ENCODE measurements at regions not wholly inside any gene's neighbourhood (a gene's known extent, or its start where the extent isn't known, plus 50 kb on each side); places are given as distances from the start of the nearest gene placed in this dataset.

DNA sequence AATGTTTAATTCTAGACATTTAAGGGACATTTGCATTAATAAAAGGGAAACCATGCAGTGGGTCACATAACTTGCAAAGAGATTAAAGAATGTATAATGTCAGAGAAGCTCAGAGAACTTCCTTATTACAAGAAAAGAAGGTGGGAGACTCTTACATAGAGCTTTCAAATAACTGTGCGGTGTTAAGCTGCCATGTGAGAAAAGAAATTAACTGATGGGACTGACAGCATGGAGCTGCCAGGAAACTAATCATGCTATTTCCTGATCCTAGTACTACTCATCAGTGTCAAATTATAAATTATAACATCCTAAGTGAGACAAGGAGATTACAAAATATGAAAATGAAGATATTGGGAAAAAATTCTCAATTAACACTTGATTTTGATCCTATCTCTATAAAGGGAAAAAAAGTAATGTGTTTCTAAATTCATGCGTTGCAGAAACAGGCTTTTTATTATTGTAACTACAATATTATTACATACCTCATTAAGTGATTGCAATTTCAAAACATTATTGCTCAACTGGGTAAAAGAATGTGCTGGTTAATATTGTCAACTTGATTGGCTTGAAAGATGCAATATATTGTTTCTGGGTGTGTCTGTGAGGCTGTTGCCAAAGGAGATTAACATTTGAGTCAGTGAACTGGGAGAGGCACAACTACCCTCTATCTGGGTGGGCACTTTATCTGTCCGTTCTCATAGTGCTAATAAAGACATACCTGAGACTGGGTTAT lies 609.5 kb upstream of the NUDT12 start:
- Histone ChIP-seq H3K4me1 (no peaks in the 10 kb centered on the region), H3K4me3 (no peak overlapping the region), H3K27me3 (no peaks in the 10 kb centered on the region), H3K9me3 (no peaks in the 10 kb centered on the region), H3K36me3 (no peaks in the 10 kb centered on the region), H3K27ac (no peak overlapping the region)
- TF ChIP-seq, protein P1, sequence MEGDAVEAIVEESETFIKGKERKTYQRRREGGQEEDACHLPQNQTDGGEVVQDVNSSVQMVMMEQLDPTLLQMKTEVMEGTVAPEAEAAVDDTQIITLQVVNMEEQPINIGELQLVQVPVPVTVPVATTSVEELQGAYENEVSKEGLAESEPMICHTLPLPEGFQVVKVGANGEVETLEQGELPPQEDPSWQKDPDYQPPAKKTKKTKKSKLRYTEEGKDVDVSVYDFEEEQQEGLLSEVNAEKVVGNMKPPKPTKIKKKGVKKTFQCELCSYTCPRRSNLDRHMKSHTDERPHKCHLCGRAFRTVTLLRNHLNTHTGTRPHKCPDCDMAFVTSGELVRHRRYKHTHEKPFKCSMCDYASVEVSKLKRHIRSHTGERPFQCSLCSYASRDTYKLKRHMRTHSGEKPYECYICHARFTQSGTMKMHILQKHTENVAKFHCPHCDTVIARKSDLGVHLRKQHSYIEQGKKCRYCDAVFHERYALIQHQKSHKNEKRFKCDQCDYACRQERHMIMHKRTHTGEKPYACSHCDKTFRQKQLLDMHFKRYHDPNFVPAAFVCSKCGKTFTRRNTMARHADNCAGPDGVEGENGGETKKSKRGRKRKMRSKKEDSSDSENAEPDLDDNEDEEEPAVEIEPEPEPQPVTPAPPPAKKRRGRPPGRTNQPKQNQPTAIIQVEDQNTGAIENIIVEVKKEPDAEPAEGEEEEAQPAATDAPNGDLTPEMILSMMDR (IDR thresholded peaks at IDR 0.05), result no peak
- DNase-seq, result no peak
- intact Hi-C loops (cut with DNase I; ENCODE audit: low total_unique reads), result no loop called here

DNA sequence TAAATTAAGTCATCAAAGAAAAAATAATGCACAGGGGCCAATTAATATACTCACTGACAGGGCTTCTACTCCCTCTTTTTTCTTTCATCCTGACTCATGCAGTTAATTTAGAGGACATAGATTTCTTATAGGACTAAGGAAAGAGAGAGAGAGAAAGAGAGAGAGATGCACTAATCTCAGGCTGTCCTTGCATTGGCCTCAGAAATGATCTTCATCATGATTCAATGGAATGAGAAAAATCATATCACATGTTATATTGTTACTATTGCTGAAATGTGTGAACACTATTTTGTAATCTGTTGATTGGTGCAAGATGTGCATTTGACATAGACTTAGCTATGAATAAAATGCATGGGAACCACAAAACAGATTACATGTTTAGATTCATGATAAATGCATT lies 608.3 kb upstream of the NUDT12 start:
- H3K9me3 ChIP-seq, result no peaks in the 10 kb centered on the region
- H3K4me1 ChIP-seq, result no peaks in the 10 kb centered on the region
- TF ChIP-seq, protein P1 (IDR thresholded peaks at IDR 0.05), result no peak
- DNase-seq, result no peak
- intact Hi-C loops (cut with DNase I; ENCODE audit: low total_unique reads), result no loop called here
- no peak overlapping the region for H3K27ac ChIP-seq
- H3K27me3 ChIP-seq, result no peaks in the 10 kb centered on the region
- H3K4me3 ChIP-seq, result no peak overlapping the region
- H3K36me3 ChIP-seq, result no peaks in the 10 kb centered on the region

- Histone ChIP-seq H3K4me3 (no peak overlapping the region), H3K27ac (no peak overlapping the region), H3K4me1 (no peaks in the 10 kb centered on the region), H3K27me3 (no peaks in the 10 kb centered on the region), H3K36me3 (no peaks in the 10 kb centered on the region), H3K9me3 (no peaks in the 10 kb centered on the region)
- DNase-seq, result no peak
- TF ChIP-seq, protein P1 (IDR thresholded peaks at IDR 0.05), result no peak
- intact Hi-C loops (cut with DNase I; ENCODE audit: low total_unique reads), result no loop called here
Observed at GRCh38 chr5:104146652-104147051, 584.1 kb upstream of the NUDT12 start.

DNA sequence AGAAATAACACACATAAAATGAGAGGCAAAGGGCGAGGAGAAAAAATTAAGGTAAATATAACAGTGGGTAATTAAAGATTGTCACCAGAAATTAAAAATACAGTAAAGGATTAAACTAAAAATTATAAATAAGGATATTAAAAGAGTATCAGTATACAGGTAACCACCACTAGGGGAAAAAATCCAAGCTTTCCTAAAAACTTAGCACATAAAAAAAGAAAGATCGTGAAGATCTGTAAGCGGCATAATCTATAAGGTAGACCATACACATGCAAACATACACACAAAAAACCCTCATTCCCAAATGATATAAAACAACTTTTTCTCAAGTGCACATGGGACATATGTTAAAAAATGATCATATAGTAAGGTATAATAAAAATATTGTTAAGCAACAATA lies 577.3 kb upstream of the NUDT12 start:
- DNase-seq, result no peak
- Histone ChIP-seq H3K36me3 (no peaks in the 10 kb centered on the region), H3K27ac (no peak overlapping the region), H3K4me3 (no peak overlapping the region), H3K27me3 (no peaks in the 10 kb centered on the region), H3K9me3 (no peaks in the 10 kb centered on the region), H3K4me1 (no peaks in the 10 kb centered on the region)
- TF ChIP-seq, protein P1 (IDR thresholded peaks at IDR 0.05), result no peak
- intact Hi-C loops (cut with DNase I; ENCODE audit: low total_unique reads), result no loop called here

GRCh38 chr5:104130320-104130719 lies 567.7 kb upstream of the NUDT12 start:
- no peak overlapping the region for H3K4me3 ChIP-seq
- no peak for DNase-seq
- H3K27me3 ChIP-seq, result no peaks in the 10 kb centered on the region
- H3K9me3 ChIP-seq, result no peaks in the 10 kb centered on the region
- H3K36me3 ChIP-seq, result no peaks in the 10 kb centered on the region
- no peaks in the 10 kb centered on the region for H3K4me1 ChIP-seq
- H3K27ac ChIP-seq, result no peak overlapping the region
- intact Hi-C loops (cut with DNase I; ENCODE audit: low total_unique reads), result no loop called here
- TF ChIP-seq, protein P1 (IDR thresholded peaks at IDR 0.05), result no peak

- Histone ChIP-seq H3K4me1 (no peaks in the 10 kb centered on the region), H3K36me3 (no peaks in the 10 kb centered on the region), H3K27ac (no peak overlapping the region), H3K4me3 (no peak overlapping the region), H3K27me3 (no peaks in the 10 kb centered on the region), H3K9me3 (no peaks in the 10 kb centered on the region)
- TF ChIP-seq, protein P1 (IDR thresholded peaks at IDR 0.05), result no peak
- DNase-seq, result no peak
- intact Hi-C loops (cut with DNase I; ENCODE audit: low total_unique reads), result no loop called here
Observed at GRCh38 chr5:104128348-104128747, 565.8 kb upstream of the NUDT12 start.
